HG02588 (cell line): ENCODE measurements at regions not wholly inside any gene's neighbourhood (a gene's known extent, or its start where the extent isn't known, plus 50 kb on each side); places are given as distances from the start of the nearest gene placed in this dataset.
"Not testable (repeated sequence)": the region's sequence is repeated elsewhere in the genome, so short reads cannot be mapped to it uniquely, and the experiment has no call there.

Experiments
- ATAC-seq: cut with Tn5 transposase; IDR thresholded peaks from one replicate; pipeline ENCODE4 v1.9.1; 2021; ENCODE audit warnings: mild to moderate bottlenecking, moderate library complexity; ENCODE audit not compliant: unreplicated experiment

DNA sequence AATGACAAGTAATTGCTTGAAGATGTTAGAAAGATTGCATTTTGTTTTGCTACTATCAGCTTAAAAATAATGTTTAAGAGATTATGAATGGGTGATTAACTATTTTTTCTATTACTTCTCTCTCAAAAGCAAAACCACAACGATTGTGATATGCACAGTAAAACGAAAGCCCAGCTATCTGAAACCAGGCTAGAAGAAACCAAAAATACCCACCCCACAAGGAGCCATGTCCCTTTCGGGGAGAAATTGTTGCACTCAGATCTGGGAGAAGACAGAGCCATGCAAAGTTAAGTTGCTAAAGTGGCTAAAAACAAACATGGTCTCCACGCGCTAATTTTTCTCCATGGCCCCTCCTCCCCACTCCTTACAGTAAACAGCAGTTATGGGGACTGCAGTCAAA is 173.6 kb downstream of the RPS24 start:
- no peak for ATAC-seq

DNA sequence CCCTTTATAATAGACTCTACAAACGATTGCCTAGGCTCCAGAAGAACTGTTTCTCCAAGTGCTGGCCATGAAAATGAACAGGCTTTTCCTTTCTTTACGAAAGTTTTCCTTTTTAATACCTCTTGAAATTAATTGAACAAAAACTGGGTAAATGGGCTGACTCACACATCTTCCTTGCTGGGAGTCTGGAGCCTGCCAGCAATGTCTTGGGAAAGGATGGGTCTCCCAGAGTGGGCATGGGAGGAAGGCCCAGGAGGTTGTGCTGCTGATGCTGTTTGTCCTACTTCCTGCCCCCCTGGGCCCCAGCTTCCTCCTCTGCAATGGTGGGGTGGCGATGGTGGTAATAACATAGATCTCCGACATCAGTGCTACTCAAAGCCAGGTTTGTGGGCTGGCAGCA is 174.1 kb downstream of the RPS24 start:
- ATAC-seq = no peak

DNA sequence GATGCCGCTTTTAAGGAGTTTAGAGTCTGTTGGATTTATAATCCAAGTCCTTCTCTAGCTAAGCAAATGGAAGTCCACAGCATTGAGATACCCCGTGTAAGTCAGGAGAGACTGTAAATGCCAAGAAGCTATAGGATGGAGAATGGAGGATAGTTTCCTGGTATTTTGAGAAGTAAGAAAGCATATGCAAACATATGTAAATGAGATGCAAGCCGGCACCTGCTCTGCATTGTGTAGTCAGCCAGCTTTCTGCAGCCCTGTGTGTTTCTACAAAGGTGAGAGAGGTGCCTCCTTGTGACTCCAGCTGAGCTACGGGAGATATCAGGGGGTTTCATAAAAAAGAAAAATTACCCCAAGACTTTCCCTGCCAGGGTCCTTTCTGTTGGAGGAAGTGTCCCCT is 176.3 kb downstream of the RPS24 start:
- no peak for ATAC-seq

DNA sequence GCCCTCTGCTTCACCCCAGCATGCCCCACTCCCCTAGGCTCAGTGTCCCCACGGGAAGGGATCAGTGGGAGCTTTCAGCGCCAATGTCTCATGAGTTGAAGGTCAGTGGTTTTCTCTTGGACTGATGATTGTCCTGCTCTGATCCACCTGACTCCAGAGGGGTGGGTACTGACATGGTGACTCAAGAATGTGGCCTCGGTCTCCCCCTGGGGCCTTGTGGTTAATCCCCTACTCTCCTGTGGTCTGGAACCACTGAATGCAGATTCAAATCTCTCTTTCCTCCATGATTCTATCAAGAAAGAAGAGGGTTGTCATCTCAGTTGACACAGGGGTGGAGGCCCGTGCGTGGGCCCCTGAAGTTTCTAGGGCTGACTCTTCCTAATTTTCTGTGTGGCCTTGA is 176.9 kb downstream of the RPS24 start:
- ATAC-seq = no peak

DNA sequence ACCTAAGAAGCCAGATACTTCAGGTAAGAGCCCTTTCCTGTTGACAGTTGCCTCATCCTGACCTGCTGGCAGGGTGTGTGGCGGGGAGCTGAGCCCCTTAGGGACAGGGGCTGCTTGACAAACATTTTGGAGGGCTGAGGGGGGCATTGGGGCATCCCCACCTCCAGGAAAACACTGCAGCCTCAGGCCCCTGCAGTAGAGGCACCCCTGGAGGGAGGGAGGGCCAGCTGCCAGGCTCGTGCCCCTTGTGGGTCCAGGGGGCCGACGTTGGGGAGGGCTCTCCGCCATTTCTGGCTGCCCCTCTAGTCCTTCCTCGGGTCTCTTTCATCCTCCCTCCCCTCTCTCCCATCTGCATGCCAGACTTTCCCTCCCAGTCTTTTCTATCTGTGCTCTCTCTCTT is 177.3 kb downstream of the RPS24 start:
- ATAC-seq = no peak

DNA sequence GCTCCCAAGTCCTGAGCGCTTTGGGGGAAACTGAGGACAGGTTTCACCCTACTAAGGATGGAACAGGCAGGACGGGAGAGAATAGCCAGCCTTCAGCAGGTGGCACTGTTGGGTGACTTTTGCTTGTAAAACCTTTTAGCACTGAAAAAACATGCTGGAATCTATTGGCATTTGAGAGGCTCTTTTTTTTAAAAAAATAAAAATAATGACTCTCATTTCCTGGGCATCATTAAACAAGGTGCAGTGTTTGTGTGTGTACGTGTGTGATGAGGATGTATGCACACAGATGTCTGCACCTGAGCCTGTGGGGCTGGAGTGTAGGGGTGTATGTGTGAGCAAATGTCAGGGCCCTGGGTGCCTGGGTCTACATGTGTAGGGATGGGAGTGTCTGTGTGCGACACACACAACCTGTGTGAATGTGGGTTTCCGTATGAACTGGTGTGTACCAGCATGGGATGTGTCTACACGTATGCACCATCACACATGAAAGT is 177.9 kb downstream of the RPS24 start:
- no peak for ATAC-seq

DNA sequence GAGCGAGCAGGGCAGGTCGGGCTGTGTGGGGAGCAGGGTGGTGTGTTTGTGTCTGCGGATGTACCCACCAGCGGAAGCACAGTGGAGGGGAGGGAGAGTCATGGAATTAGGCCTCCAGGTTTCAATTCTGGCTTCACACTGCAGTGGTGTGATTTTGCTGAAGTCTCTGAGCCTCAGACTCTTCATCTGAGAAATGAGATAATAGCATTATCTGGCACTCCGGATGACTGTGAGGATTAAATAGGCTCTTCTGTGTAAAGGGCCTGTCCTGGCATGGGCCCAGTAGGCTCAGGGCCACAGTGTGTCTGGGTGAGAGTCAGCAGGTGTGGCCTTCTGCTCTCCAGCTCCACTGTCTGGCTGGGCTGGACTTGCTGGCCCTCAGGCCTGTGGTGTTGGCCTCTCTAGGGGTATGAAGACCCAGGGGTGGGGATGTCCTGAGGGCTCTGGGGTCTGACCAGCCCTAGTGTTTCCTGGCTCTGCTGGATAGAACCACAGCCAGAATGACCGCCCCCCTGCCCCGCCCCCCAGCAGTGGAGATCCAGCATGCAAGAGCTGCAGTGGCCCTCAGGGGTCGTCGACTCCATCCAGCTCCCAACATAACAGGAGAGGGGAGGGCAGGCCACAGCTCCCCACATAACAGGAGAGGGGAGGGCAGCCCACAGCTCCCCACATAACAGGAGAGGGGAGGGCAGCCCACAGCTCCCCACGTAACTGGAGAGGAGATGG is 178.6 kb downstream of the RPS24 start:
- no peak for ATAC-seq

DNA sequence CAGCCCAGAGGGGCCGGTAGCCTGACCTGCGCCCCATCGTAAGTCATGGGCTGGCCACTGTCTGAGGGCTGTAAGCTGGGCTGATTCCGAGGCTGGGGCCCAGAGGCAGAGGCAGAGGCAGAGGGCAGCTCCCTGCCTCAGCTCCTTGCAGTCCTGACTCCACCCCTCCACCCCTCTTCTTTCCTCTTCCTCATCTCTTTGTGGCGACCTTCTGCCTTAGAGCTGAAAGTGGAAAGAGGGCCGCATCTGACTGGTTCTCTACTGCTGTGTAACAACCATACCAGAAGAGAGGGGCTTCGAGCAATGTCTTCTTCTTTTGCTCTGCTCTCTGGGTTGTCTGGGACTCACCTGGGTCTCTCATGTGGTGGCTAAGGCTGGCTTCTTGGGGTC is 179.1 kb downstream of the RPS24 start:
- no peak for ATAC-seq

DNA sequence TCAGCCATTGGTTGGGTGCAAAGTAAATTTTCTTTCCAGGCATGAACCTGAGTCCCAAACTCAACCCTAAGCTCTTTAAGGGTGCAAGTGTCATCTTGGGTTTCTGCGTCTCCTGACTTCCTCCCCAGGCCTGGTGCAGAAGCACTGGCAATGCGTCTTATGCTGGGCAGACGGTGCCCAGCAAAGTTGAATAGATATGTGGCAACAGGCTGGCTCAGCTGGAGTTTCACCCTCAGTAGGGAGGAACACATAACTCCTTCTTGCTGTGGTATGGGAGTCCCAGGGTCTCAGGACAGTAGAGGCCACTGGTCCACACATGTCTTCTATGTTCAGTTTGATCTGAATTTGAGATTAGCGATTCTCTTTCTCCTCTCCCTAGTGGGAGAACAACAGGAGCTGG is 181.3 kb downstream of the RPS24 start:
- ATAC-seq = no peak

DNA sequence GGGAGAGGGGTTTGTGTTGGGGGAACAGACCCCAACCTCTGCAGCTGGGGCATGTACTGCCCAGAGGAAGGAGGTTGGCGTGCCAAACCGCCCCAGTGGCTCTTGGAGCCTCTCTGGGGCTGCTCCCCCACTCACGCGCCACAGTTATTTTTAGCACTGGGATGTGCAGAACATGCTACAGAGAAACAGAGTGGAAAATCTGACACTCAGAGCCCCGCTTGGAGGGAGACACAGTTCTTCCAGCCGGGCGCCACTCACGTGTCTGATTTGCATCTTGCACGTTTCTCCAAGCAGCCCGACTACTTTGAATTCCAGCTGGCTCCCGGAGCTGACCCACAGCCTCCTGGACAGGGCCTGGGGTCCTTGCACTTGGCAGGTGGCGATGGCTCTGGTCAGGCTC is 182.0 kb downstream of the RPS24 start:
- peak; percentile 59 for ATAC-seq

DNA sequence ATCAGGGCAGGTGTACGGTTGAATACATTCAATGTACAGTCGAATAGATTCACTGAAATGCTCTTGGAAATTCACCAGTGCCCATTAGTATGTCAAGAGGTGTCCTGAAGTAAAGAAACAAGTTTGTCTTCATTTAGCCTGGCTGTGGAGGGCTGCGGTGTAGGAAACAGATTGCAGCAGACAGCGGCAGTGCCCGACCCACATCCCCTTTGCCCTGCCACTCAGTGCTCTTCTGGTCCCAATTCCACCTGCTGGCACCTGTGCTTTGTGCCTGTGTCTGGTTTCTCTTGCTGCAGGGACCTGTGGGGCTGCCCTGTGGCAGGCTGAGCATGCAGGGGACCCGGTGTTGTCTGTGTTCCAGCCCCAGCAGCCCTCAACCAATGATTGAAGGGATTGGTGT is 183.7 kb downstream of the RPS24 start:
- no peak for ATAC-seq

DNA sequence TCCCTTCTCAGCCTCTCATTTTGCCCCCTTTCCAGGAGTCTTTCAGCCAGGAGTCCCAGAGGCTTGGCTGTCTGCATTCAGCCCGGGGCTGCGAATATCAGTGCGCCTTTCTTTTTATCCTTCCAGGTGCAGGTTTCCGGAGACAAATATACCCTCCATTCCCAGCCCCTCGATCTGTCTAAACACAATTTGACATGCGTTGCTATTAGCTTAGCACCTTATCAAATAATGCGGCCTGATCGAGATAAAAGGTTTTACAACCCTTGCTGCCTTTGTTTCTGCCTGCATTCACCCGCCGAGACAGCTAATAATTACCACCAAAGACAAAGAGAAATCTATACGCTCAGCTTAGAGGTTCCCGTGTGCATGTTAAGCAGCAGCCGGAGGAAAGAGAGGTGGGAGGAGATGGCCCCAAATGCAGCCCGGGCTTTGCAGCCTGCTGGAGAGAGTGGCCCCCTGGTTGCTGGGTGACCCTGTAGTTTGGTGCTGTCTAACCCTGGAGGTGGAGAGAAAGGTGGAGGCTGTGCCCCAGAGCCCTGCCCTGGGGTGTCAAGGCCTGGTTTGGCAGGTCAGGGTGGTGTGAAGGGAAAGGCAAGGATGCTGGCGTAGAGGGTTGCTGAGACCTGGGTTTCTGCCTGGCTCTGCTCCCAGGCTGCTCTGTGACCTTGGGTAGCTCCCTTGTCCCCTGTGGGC is 185.3 kb downstream of the RPS24 start:
- ATAC-seq = no peak

DNA sequence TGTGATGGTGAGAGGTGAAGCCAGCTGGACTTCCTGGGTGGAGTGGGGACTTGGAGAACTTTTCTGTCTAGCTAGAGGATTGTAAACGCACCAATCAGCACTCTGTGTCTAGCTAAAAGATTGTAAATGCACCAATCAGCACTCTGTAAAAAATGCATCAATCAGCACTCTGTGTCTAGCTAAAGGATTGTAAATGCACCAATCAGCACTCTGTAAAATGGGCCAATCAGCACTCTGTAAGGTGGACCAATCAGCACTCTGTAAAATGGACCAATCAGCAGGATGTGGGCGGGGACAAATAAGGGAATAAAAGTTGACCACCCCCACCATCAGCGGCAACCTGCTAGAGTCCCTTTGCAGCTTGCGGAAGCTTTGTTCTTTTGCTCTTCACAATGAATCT is 185.9 kb downstream of the RPS24 start:
- ATAC-seq = not testable (repeated sequence)

DNA sequence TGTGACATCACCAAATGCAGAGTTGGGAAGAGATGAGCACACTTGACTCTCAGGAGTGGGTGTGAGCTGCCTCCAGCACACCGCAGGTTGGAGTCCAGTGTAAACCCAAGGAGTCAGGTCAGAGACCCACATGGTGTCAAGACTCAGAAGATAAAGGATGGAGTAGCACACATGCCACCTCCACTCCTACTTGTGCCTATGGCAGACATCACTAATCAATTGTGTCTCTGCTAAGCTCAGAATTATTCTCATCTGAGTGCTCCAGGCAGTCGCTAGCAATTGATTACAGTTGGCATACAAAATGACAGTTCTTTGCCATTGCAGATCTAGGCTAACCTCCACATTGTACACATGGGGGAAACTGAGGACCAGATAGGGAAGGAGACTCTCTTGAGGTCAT is 187.1 kb downstream of the RPS24 start:
- no peak for ATAC-seq

DNA sequence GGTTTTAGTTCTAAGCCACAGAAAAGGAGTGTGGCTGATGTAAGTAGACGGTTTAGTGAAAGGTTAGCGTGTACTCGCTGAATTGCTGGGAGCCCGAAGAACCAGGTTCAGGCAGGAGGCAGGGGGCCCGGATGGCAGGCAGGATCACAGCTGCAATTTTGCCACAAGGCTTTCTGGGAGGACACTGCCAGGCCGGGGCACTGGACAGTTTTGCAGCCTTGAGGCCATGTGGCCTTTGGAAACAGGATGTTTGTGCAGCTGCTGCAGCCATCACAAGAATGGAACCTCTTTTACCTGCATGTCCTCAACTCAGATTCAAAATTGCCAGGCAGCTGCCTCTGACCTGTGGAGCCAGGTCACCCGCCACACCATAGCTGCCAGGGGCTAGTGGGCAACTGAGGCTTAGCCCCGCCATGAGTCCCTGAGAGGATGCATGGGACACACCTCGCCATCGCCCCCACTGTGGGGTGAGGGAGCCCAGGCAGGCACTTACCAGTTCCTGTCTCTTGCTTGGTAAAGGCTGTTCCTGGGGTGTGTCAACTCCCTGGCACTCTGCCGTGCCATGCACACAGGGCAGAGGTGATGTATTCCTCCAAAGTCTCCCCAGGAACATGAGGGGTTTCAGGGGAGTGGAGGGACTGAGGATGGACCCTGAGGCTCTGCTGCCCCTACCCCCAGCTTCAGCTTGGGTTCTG is 188.6 kb downstream of the RPS24 start:
- ATAC-seq = no peak

DNA sequence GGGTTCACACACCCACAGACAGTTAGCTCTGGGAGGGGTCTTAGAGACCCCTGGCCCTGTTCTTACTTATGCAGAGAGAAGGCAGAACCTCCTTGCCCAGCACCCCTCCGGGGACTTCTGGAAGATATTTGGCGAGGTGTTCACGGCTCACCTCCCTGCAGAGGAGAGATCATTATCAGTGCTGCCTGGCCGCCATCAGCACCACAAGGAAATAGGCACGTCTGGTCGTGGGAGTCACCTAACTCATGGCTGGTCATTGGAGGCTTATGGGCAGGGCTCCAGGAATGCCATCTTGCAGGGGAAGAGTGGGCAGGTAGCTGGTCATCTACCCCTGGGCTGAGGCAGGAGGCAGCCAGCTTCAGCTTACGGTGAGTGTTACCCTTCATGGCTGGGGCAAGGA is 189.4 kb downstream of the RPS24 start:
- ATAC-seq = no peak

DNA sequence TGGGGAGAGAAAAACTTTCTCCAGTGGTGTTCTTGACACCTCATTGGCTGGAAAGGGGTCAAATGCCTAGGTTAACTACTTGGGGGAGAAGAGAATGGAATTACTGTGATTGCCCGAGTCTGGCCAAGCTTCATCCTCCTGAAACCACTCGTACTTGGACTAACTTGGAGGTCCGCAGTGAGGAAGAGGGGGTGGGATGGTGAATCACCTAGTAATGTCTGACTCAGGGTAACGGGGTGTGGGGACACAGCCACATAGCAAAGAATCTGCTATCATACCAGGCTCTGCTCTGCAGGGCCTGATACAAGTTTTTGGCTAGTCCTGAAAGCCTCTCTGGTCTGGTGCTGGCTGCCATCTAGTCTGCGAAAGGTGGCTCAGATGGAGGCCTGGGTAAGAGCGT is 190.9 kb downstream of the RPS24 start:
- ATAC-seq = no peak

DNA sequence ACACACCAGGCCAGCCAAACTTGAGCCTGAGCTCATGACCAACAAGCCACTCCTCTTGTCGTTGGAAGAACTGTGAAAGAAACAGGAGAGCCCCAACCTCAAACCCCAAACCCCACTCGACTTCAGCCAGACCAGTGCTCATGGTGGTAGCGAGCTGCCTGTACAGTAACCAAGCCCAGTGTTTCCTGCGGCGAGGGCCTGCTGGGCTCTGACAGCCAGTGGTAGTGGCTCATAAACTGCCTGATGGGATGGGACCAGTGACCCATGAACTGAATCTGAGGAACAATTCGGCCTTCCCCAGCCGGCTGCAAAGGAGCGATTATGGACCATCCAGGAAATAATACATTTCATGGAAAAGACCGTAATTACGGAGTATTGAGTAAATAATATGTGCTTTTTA is 191.9 kb downstream of the RPS24 start:
- no peak for ATAC-seq

DNA sequence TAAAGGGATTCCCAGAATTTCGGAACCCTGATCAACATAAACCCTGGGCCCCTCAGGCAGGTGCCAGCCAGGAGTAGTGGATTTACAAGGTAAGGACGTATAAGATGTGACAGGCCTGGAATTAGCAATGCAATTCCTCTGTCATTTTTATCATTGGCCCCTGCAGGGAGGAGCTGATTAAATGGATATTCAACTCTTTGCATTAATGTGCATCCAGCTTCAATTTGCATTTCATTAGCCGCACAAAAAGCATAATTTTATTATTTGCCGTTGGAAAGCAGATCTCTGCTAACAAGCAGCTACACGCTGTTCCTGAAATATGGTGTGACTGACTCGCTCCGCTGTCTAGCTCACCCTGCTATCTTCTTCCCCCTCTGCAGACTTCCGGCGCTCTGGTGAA is 195.8 kb downstream of the RPS24 start:
- no peak for ATAC-seq

DNA sequence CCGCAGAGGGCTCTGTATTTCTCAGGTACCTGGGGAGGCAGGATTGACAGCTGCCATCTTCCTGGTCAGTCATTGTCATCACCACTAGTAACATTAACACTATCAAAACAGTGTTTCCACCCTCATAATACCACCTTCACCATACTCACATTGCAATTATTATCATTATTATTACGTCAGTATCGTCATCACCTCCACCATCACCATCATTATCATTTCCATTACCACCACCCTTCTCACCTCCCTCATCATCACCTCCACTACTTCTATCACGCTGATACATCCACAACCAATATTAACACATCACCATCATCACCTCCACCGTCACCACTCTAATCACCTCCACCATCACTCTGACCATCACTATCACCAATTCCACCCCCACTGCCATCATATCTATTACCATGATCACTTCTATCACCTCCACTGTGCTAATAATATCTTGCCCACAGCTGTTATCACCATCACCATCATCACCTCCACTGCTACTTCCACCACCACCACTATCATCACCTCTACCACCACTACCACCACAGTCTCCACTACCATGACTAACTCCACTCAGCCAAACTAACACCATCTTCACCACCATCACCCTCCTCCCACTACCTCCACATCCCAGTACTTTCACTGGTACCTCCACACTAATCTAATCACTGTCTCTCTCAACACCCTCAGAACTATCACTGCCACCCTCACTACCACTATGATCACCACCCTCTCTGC is 196.4 kb downstream of the RPS24 start:
- no peak for ATAC-seq

DNA sequence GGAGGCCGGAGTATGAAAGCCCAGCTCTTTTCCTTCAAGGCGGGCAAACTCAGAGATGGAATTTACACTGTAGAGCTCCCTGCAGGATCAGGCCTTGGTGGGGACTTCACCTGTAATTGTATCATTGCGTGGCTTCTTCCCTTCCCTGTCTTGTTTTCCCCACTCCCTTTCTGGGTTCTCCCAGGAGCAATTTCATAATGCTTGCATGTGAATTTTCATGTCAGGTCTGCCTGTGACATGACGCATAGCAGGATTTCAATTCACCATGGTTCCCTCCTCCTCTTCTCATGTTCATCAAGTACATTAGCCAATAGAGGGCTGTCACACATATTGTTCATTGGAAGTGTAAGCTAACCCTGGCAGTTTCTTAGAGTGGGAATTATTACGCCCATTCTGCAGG is 197.7 kb downstream of the RPS24 start:
- ATAC-seq = no peak
